HEK293 (cell line): ENCODE measurements at regions not wholly inside any gene's neighbourhood (a gene's known extent, or its start where the extent isn't known, plus 50 kb on each side); places are given as distances from the start of the nearest gene placed in this dataset.

ENCODE experiments used
- CTCF ChIA-PET: fragments of 350-600 bp; formaldehyde crosslinking; extraction: SDS; loops from one replicate; lab custom pipeline; 2021; ENCODE audit warnings: antibody characterized with exemption; lab: Yijun Ruan, JAX
- POLR2A ChIA-PET: fragments of 300-600 bp; formaldehyde crosslinking; extraction: SDS; loops from one replicate; lab custom pipeline; 2020; ENCODE audit warnings: antibody characterized with exemption, inconsistent platforms; lab: Yijun Ruan, JAX
- H3K27ac ChIP-seq: fragments of 200-500 bp; sonication (Bioruptor generic); 2 replicates; pipeline ENCODE4 v1.5.1; 2014; ENCODE audit warnings: low read depth, low read length, control low read depth, inconsistent platforms; ENCODE audit errors: extremely low read depth
- H3K36me3 ChIP-seq, 2 experiments: fragments of 200-500 bp in 1 of 2; sonication (Bioruptor generic) in 1 of 2; 1 replicate in 1 of 2; 2 replicates in 1 of 2; pipeline ENCODE4 v1.5.1; 2014 to 2017; ENCODE audit warnings: inconsistent platforms in 2 of 2, low read length in 2 of 2; ENCODE audit not compliant: control insufficient read depth in 2 of 2, insufficient read depth in 1 of 2
- H3K4me1 ChIP-seq: fragments of 200-500 bp; sonication (Bioruptor generic); 2 replicates; pipeline ENCODE4 v1.5.1; 2014; ENCODE audit warnings: mild to moderate bottlenecking, low read length, inconsistent platforms; ENCODE audit not compliant: control insufficient read depth, insufficient read depth
- H3K4me3 ChIP-seq: 2 replicates; pipeline ENCODE4 v1.5.1; 2011; ENCODE audit warnings: low read depth, mild to moderate bottlenecking, control low read depth, low read length, moderate library complexity
- H3K9me3 ChIP-seq: fragments of 200-500 bp; sonication (Bioruptor generic); 2 replicates; pipeline ENCODE4 v1.5.1; 2014; ENCODE audit warnings: low read depth, low read length, inconsistent platforms; ENCODE audit not compliant: control insufficient read depth, insufficient read depth
- BCL11A ChIP-seq: fragments of 450-650 bp; formaldehyde crosslinking; IDR thresholded peaks from 2 replicates; pipeline ENCODE4 v1.5.1; 2016; ENCODE audit warnings: low read depth, missing biosample characterization, missing genetic modification characterization
- MZF1 ChIP-seq: fragments of 450-650 bp; formaldehyde crosslinking; IDR thresholded peaks from 2 replicates; pipeline ENCODE4 v1.5.1; 2017; ENCODE audit warnings: missing biosample characterization, missing genetic modification characterization, borderline replicate concordance
- PRDM1 ChIP-seq: fragments of 450-650 bp; formaldehyde crosslinking; IDR thresholded peaks from 2 replicates; pipeline ENCODE4; 2016; ENCODE audit warnings: missing biosample characterization, missing genetic modification characterization
- REPIN1 ChIP-seq: fragments of 450-650 bp; formaldehyde crosslinking; IDR thresholded peaks from 2 replicates; pipeline ENCODE4 v1.5.1; 2017; ENCODE audit warnings: missing biosample characterization, missing genetic modification characterization, low read depth
- SALL2 ChIP-seq: fragments of 450-650 bp; formaldehyde crosslinking; IDR thresholded peaks from 2 replicates; pipeline ENCODE4 v1.5.0; 2017; ENCODE audit warnings: missing biosample characterization, mild to moderate bottlenecking, missing genetic modification characterization, borderline replicate concordance
- TCF7L2 ChIP-seq: IDR thresholded peaks from 2 replicates; pipeline ENCODE4 v1.6.1; 2011; ENCODE audit warnings: low read depth, mild to moderate bottlenecking, inconsistent platforms, low read length, moderate library complexity, borderline replicate concordance
- ZFHX2 ChIP-seq: fragments of 450-650 bp; formaldehyde crosslinking; conservative IDR thresholded peaks from 2 replicates; pipeline ENCODE4 v1.5.1; 2016; ENCODE audit warnings: missing biosample characterization, missing genetic modification characterization
- ZNF169 ChIP-seq: fragments of 450-650 bp; formaldehyde crosslinking; IDR thresholded peaks from 2 replicates; pipeline ENCODE4 v1.5.1; 2016; ENCODE audit warnings: missing biosample characterization, missing genetic modification characterization
- ZNF175 ChIP-seq: fragments of 450-650 bp; formaldehyde crosslinking; IDR thresholded peaks from 2 replicates; pipeline ENCODE4 v1.5.1; 2016; ENCODE audit warnings: missing biosample characterization, missing genetic modification characterization
- ZNF37A ChIP-seq: fragments of 450-650 bp; IDR thresholded peaks from 2 replicates; pipeline ENCODE4 v1.5.1; 2018; ENCODE audit warnings: missing biosample characterization, missing genetic modification characterization
- ZNF433 ChIP-seq: fragments of 450-650 bp; formaldehyde crosslinking; IDR thresholded peaks from 2 replicates; pipeline ENCODE4 v1.5.1; 2016; ENCODE audit warnings: missing biosample characterization, missing genetic modification characterization, low read depth
- ZNF473 ChIP-seq: fragments of 450-650 bp; formaldehyde crosslinking; IDR thresholded peaks from 2 replicates; pipeline ENCODE4 v1.5.1; 2017; ENCODE audit warnings: missing biosample characterization, missing genetic modification characterization
- ZNF48 ChIP-seq: fragments of 450-650 bp; formaldehyde crosslinking; IDR thresholded peaks from 2 replicates; pipeline ENCODE4 v1.5.1; 2016; ENCODE audit warnings: missing biosample characterization, missing genetic modification characterization
- ZNF529 ChIP-seq: fragments of 450-650 bp; formaldehyde crosslinking; IDR thresholded peaks from 2 replicates; pipeline ENCODE4 v1.5.1; 2017; ENCODE audit warnings: missing genetic modification characterization, missing biosample characterization; ENCODE audit not compliant: insufficient replicate concordance
- ZNF558 ChIP-seq: fragments of 450-650 bp; formaldehyde crosslinking; IDR thresholded peaks from 2 replicates; pipeline ENCODE4 v1.5.1; 2016; ENCODE audit warnings: missing biosample characterization, missing genetic modification characterization
- ZNF707 ChIP-seq: fragments of 450-650 bp; formaldehyde crosslinking; IDR thresholded peaks from 2 replicates; pipeline ENCODE4 v1.5.1; 2016; ENCODE audit warnings: missing biosample characterization, missing genetic modification characterization
- ZNF792 ChIP-seq: fragments of 450-650 bp; formaldehyde crosslinking; IDR thresholded peaks from 2 replicates; pipeline ENCODE4 v1.5.1; 2016; ENCODE audit warnings: missing biosample characterization, missing genetic modification characterization
- ZNF843 ChIP-seq: fragments of 450-650 bp; formaldehyde crosslinking; IDR thresholded peaks from 2 replicates; pipeline ENCODE4 v1.5.1; 2016; ENCODE audit warnings: missing biosample characterization, missing genetic modification characterization
- TF ChIP-seq, protein P1 (sequence below): fragments of 450-650 bp; formaldehyde crosslinking; IDR thresholded peaks from 2 replicates; pipeline ENCODE4 v1.5.1; 2016; ENCODE audit warnings: missing biosample characterization, missing genetic modification characterization
- TF ChIP-seq, protein P2 (sequence below): fragments of 450-650 bp; formaldehyde crosslinking; IDR thresholded peaks from 2 replicates; pipeline ENCODE4 v1.5.1; 2016; ENCODE audit warnings: missing biosample characterization, missing genetic modification characterization
- TF ChIP-seq, protein P3 (sequence below): fragments of 450-650 bp; formaldehyde crosslinking; conservative IDR thresholded peaks from 2 replicates; pipeline ENCODE4 v1.5.1; 2016; ENCODE audit warnings: low read depth, missing biosample characterization, missing genetic modification characterization

DNA sequence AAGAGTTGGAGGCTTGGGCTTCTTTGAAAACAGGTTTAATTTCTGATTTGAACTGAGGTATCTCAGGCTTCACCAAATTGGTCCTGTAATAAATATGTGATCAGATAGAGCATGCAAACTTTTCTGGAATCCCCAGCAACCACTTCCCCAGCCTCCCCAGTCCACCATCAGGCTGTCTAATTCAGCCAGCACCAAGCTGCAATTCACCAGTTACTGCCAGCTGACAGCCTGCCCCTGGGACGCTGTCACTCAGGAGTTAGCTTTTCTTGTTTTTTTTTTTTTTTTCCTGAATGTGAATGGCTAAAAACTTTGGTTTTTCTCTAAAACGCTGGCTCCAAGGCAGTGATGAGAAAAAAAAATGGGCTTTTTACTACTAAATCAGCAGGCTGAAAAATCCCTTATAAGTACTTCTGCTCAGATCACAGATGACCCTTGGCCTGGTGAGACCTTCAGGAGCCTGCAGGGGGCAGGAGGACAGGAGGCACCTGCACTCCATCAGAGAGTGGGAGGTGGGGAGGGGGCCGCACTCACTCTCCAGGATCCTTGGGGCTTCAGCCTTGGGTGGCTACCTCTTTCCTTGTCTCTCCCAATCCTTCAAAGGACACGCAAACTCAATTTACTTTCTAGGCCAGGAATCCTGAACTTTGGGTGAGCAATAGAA, 349.4 kb downstream of the GATA3 start:
- Histone ChIP-seq H3K4me3 (no peak overlapping the region), H3K4me1 (peaks cover 5% of the 10 kb centered on the region; the same call in 1 of the 2 replicates), H3K36me3 (no peaks in the 10 kb centered on the region), H3K27ac (no peak overlapping the region), H3K9me3 (no peaks in the 10 kb centered on the region)
- CTCF ChIA-PET = no interaction called here
- POLR2A ChIA-PET = no interaction called here
- no peak for TF ChIP-seq ZNF37A (tag by site-specific recombination)
- no peak for TF ChIP-seq REPIN1 (tag by site-specific recombination)
- no peak for TF ChIP-seq ZFHX2 (tag by site-specific recombination)
- TF ChIP-seq ZNF792 (tag by site-specific recombination) = no peak
- no peak for TF ChIP-seq ZNF433
- no peak for TF ChIP-seq BCL11A (tag by site-specific recombination)
- no peak for TF ChIP-seq ZNF558
- TF ChIP-seq ZNF175 (tag by site-specific recombination) = no peak
- TF ChIP-seq ZNF843 (tag by site-specific recombination) = no peak
- TF ChIP-seq ZNF169 (tag by site-specific recombination) = no peak
- no peak for TF ChIP-seq ZNF473 (tag by site-specific recombination)
- TF ChIP-seq, protein P1, sequence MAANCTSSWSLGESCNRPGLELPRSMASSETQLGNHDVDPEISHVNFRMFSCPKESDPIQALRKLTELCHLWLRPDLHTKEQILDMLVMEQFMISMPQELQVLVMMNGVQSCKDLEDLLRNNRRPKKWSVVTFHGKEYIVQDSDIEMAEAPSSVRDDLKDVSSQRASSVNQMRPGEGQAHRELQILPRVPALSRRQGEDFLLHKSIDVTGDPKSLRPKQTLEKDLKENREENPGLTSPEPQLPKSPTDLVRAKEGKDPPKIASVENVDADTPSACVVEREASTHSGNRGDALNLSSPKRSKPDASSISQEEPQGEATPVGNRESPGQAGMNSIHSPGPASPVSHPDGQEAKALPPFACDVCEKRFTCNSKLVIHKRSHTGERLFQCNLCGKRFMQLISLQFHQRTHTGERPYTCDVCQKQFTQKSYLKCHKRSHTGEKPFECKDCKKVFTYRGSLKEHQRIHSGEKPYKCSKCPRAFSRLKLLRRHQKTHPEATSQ (tag by site-specific recombination) = no peak

DNA sequence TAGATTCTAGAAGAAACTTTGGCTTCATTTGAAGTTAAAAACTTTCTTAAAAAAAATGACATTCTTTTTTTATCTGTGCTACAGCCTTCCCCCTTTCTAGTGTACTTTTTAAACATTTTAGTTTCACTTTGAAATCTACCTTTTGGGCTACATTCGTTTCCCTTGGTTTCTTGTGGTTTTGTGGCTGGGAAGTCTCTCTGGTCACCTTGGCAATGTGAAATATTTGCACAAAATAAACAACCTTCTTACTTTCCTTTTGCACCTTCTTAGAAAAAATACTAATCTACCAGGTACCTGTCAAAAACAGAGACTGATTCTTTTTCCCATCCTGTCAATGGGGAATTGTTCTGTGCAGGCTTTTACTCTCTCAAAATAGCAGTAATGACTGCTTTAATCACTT, 350.2 kb downstream of the GATA3 start:
- no peak overlapping the region for H3K4me3 ChIP-seq
- no peak overlapping the region for H3K27ac ChIP-seq
- no peaks in the 10 kb centered on the region for H3K36me3 ChIP-seq
- H3K4me1 ChIP-seq = peaks cover 5% of the 10 kb centered on the region; the same call in 1 of the 2 replicates
- no peaks in the 10 kb centered on the region for H3K9me3 ChIP-seq
- TF ChIP-seq, protein P2, sequence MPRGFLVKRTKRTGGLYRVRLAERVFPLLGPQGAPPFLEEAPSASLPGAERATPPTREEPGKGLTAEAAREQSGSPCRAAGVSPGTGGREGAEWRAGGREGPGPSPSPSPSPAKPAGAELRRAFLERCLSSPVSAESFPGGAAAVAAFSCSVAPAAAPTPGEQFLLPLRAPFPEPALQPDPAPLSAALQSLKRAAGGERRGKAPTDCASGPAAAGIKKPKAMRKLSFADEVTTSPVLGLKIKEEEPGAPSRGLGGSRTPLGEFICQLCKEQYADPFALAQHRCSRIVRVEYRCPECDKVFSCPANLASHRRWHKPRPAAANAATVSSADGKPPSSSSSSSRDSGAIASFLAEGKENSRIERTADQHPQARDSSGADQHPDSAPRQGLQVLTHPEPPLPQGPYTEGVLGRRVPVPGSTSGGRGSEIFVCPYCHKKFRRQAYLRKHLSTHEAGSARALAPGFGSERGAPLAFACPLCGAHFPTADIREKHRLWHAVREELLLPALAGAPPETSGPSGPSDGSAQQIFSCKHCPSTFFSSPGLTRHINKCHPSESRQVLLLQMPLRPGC (tag by site-specific recombination) = no peak
- TF ChIP-seq SALL2 (tag by site-specific recombination) = no peak
- TF ChIP-seq TCF7L2 = no peak
- no peak for TF ChIP-seq PRDM1 (tag by site-specific recombination)
- no peak for TF ChIP-seq ZNF707
- TF ChIP-seq MZF1 = no peak
- TF ChIP-seq ZNF529 (tag by site-specific recombination) = no peak
- CTCF ChIA-PET = no interaction called here
- POLR2A ChIA-PET = no interaction called here

DNA sequence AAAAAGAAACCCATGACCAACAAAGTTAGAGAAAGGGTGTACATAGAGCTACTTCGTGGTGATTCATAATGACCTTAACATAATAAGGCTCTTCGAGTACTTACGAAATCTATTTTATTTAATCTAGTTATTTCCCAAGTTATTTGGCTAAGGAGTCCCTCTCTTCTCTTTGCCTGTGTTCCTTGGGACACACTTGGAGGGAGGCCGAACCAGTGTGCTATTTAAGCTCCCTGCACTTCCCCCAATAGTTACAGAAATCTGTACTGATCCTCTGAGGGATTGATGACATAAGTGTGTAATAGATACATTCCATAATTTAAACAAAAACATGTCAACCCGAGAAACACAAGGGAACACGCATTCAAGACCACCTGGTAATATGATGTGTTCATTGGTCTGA, 351.1 kb downstream of the GATA3 start:
- Histone ChIP-seq H3K9me3 (no peaks in the 10 kb centered on the region), H3K4me1 (peaks cover 5% of the 10 kb centered on the region; the same call in 1 of the 2 replicates), H3K36me3 (no peaks in the 10 kb centered on the region), H3K27ac (no peak overlapping the region), H3K4me3 (no peak overlapping the region)
- ChIA-PET POLR2A (no interaction called here), CTCF (interaction anchor here (1.1 kb wide), 1 partner anchor 47 kb away, joined by 3 read pairs; no protein-coding TSS in a partner anchor)
- no peak for TF ChIP-seq ZNF529 (tag by site-specific recombination)
- TF ChIP-seq, protein P3, sequence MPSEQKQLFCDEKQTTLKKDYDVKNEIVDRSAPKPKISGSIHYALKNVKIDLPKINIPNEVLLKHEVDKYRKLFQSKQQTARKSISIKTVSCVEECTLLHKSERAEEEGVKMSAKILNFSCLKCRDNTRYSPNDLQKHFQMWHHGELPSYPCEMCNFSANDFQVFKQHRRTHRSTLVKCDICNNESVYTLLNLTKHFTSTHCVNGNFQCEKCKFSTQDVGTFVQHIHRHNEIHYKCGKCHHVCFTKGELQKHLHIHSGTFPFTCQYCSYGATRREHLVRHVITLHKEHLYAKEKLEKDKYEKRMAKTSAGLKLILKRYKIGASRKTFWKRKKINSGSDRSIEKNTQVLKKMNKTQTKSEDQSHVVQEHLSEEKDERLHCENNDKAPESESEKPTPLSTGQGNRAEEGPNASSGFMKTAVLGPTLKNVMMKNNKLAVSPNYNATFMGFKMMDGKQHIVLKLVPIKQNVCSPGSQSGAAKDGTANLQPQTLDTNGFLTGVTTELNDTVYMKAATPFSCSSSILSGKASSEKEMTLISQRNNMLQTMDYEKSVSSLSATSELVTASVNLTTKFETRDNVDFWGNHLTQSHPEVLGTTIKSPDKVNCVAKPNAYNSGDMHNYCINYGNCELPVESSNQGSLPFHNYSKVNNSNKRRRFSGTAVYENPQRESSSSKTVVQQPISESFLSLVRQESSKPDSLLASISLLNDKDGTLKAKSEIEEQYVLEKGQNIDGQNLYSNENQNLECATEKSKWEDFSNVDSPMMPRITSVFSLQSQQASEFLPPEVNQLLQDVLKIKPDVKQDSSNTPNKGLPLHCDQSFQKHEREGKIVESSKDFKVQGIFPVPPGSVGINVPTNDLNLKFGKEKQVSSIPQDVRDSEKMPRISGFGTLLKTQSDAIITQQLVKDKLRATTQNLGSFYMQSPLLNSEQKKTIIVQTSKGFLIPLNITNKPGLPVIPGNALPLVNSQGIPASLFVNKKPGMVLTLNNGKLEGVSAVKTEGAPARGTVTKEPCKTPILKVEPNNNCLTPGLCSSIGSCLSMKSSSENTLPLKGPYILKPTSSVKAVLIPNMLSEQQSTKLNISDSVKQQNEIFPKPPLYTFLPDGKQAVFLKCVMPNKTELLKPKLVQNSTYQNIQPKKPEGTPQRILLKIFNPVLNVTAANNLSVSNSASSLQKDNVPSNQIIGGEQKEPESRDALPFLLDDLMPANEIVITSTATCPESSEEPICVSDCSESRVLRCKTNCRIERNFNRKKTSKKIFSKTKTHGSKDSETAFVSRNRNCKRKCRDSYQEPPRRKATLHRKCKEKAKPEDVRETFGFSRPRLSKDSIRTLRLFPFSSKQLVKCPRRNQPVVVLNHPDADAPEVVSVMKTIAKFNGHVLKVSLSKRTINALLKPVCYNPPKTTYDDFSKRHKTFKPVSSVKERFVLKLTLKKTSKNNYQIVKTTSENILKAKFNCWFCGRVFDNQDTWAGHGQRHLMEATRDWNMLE = no peak
- no peak for TF ChIP-seq ZNF792 (tag by site-specific recombination)
- no peak for TF ChIP-seq ZNF48 (tag by site-specific recombination)
- no peak for TF ChIP-seq REPIN1 (tag by site-specific recombination)
- TF ChIP-seq, protein P1 (tag by site-specific recombination) = no peak
